Fibroblast of the aortic adventitia (primary cell): ENCODE measurements at regions not wholly inside any gene's neighbourhood (a gene's known extent, or its start where the extent isn't known, plus 50 kb on each side); places are given as distances from the start of the nearest gene placed in this dataset.

Experiments used
- DNase-seq: peaks from one replicate; pipeline ENCODE4 v3.0.0-alpha.2; 2010; ENCODE audit warnings: low read depth
- H3K4me3 ChIP-seq: 2 replicates; pipeline ENCODE4 v1.5.1; 2011; ENCODE audit warnings: low read depth, mild to moderate bottlenecking, control low read depth, low read length, moderate library complexity
- TF ChIP-seq, protein P1 (sequence below): IDR thresholded peaks from 2 replicates; pipeline ENCODE4 v1.5.1; 2011; ENCODE audit warnings: mild to moderate bottlenecking, low read length, control low read depth, inconsistent platforms; ENCODE audit not compliant: insufficient read depth

DNA sequence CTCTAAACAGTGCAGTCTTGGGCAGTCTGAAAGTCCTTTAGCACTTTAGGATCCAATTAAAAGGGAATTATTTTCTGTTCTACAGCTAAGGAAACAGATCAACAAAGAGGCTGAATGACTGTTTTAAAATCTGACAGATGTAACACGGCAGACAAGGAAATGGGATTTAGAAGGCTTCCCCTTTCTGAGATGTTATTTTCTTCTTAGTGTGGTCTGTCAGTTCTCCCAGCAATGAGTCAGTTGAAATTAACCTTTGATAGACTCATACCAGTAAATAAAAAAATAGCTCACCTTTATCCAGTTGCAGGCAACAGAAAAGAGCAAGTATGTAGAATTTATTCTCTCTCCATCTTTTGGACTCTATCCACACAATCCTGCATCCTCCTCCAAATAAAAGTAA is 98.1 kb downstream of the NEDD1 start:
- TF ChIP-seq, protein P1, sequence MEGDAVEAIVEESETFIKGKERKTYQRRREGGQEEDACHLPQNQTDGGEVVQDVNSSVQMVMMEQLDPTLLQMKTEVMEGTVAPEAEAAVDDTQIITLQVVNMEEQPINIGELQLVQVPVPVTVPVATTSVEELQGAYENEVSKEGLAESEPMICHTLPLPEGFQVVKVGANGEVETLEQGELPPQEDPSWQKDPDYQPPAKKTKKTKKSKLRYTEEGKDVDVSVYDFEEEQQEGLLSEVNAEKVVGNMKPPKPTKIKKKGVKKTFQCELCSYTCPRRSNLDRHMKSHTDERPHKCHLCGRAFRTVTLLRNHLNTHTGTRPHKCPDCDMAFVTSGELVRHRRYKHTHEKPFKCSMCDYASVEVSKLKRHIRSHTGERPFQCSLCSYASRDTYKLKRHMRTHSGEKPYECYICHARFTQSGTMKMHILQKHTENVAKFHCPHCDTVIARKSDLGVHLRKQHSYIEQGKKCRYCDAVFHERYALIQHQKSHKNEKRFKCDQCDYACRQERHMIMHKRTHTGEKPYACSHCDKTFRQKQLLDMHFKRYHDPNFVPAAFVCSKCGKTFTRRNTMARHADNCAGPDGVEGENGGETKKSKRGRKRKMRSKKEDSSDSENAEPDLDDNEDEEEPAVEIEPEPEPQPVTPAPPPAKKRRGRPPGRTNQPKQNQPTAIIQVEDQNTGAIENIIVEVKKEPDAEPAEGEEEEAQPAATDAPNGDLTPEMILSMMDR = no peak
- H3K4me3 ChIP-seq = no peak overlapping the region
- DNase-seq = no peak

DNA sequence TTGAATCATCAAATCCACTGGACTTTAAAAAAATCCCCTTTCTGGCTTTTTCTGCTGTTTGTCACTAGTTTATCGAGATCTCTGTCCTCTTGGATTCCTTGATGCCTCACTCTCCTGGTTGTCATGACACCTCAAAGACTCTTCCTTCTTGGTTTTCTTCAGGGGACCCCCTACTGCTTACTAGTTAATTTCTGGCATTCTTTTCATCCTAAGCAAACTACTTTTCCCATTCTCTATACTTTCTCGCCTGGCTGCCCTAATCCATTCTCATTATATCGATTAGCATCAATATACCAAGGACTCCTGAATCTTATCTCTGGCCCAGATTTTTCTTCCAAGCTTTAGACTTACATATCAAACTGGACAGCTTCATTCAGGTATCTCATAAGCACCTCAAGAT is 98.6 kb downstream of the NEDD1 start:
- H3K4me3 ChIP-seq = no peak overlapping the region
- TF ChIP-seq, protein P1 = no peak
- no peak for DNase-seq

DNA sequence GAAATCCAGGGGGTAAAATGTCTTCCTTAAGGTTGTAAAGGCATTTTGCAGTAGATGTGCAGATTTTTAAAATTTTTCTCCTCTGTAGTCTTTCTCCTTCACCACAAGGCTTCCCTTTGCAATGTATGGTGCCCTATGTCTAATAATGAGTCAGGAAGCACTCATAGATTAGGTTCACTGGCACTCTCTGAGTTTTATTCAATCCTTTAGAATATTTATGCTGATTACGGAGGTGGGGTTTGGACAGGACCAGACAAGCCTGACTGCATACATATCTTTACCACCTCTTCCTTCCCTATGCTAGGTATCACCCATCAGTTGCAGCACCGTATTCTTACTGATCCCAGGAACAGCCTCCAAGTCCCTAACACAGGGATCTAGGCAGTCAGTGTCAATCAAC is 99.5 kb downstream of the NEDD1 start:
- TF ChIP-seq, protein P1 = no peak
- H3K4me3 ChIP-seq = no peak overlapping the region
- no peak for DNase-seq

DNA sequence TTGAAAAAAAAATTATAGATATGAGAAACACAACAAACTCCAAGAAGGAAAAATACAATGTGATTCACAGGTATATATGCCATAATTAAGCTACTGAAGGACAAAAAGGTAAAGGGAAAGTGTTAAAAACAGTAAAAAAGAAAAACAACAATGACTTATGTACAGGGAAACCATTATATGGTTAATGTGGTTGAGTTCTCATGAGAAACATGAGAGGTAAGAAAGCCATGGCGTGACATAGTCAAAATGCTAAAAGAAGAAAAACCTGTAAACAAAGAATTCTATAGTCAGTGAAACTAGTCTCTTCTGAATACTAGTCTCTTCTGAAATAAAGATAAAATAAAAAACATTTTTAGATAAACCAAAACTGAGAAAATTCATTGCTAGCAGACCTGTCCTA is 109.1 kb downstream of the NEDD1 start:
- no peak overlapping the region for H3K4me3 ChIP-seq
- DNase-seq = no peak
- TF ChIP-seq, protein P1 = no peak

DNA sequence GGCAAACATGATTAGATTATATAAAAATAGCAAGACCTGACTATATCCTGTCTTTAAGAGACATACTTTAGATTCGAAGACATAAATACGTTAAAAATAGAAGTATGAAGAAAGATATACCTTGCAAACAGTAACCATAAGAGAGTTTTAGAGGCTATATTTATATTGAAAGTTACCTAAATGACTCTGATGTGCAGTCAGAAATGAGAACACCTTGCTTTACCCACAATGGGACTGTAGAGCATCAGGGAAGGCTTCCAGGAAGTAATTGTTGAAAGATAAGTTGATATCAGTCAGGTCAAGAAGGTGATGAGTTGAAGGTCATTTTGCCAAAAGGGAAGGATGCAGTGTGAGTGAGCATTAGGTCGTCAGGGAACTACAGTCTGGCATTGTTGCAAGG is 110.2 kb downstream of the NEDD1 start:
- no peak overlapping the region for H3K4me3 ChIP-seq
- TF ChIP-seq, protein P1 = no peak
- DNase-seq = no peak

DNA sequence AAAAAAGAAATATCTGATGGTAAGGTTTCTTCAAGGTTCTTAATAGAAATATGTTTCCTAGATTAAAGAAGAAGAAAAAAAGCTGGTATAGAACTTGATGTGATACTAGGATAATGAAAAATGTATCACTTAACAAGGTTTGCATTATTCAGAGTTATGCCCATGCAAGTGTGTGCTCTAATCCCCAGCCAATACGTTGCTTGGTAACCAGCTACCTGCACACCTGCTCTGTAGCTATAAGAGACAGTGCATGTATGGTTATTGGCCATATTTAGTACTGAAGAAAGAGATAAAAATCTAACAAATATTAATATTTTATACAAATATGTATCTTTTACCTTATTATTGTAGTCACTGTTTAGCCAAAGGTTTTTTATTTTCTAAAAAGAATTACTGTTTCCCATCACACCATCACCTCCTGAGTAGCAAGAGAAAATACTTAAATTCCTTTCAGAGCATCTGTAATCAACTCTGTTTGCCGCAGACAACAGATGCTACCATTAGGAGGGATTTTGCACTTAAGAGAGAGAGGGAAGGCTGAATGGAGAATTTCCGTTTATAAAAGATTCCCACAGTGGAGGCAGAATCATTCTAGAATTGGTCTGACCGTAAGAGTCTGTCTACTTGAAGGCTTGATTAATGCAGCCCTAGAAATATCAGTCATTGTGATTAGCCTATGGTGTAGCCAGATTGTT is 115.6 kb downstream of the NEDD1 start:
- DNase-seq = no peak
- no peak overlapping the region for H3K4me3 ChIP-seq
- TF ChIP-seq, protein P1 = no peak

DNA sequence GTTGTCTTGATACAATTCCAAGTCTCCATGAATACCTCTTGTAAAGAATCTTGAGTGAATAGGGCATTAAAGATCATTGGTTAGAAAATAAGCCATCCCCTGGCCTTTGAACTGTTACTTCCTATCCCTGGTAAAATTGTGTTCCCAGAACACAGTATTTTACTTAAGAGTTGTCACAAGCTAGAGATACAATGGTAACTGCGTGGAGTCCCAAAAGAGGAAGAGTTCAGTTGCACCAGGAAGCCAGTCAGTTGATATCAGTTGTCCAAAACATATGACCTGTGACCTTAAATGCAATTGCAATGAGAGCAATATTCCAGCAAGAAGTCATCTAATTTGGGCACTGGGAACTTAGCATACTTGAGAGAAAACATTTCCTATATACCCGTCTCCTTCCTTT is 117.3 kb downstream of the NEDD1 start:
- TF ChIP-seq, protein P1 = no peak
- no peak overlapping the region for H3K4me3 ChIP-seq
- no peak for DNase-seq
